DND-41 (cell line): ENCODE measurements at regions not wholly inside any gene's neighbourhood (a gene's known extent, or its start where the extent isn't known, plus 50 kb on each side); places are given as distances from the start of the nearest gene placed in this dataset.

ENCODE experiments used
- ATAC-seq: fragments of 200-7000 bp; cut with Tn5 transposase; 3 replicates; pipeline ENCODE4 v1.9.1; 2021; ENCODE audit warnings: low read depth; ENCODE audit not compliant: insufficient read depth
- DNase-seq: peaks from one replicate; pipeline ENCODE4 v3.0.0-alpha.2; 2020
- H2AFZ ChIP-seq: 2 replicates; pipeline ENCODE4 v1.6.0; 2012; ENCODE audit warnings: low read depth, low read length
- H3K27ac ChIP-seq: 2 replicates; pipeline ENCODE4 v1.5.1; 2012; ENCODE audit warnings: low read length, inconsistent platforms
- H3K27me3 ChIP-seq: fragments of 200-600 bp; sonication (generic); 2 replicates; pipeline ENCODE4 v1.6.0; 2012; ENCODE audit warnings: low read length, mild to moderate bottlenecking, inconsistent platforms; ENCODE audit not compliant: insufficient read depth, poor library complexity
- H3K36me3 ChIP-seq: 2 replicates; pipeline ENCODE4 v1.5.1; 2012; ENCODE audit warnings: low read length, inconsistent platforms; ENCODE audit not compliant: insufficient read depth
- H3K4me1 ChIP-seq: 2 replicates; pipeline ENCODE4 v1.5.1; 2012; ENCODE audit warnings: mild to moderate bottlenecking, low read length; ENCODE audit not compliant: insufficient read depth
- H3K4me2 ChIP-seq: 2 replicates; pipeline ENCODE4 v1.6.0; 2012; ENCODE audit warnings: mild to moderate bottlenecking, moderate library complexity, low read length, inconsistent platforms; ENCODE audit not compliant: insufficient read depth
- H3K4me3 ChIP-seq, 2 experiments: fragments of 200-600 bp in 1 of 2; shearing (Covaris generic) in 1 of 2; 2 replicates each; pipeline ENCODE4 v1.5.1; 2012 to 2016; ENCODE audit warnings: inconsistent platforms in 2 of 2, low read length in 2 of 2, mild to moderate bottlenecking in 2 of 2, low read depth in 1 of 2, moderate library complexity in 1 of 2
- H3K79me2 ChIP-seq: 2 replicates; pipeline ENCODE4 v1.6.0; 2012; ENCODE audit warnings: low read length, inconsistent platforms; ENCODE audit not compliant: insufficient read depth
- H3K9ac ChIP-seq: 2 replicates; pipeline ENCODE4 v1.6.0; 2012; ENCODE audit warnings: low read depth, mild to moderate bottlenecking, inconsistent platforms, low read length, moderate library complexity
- H3K9me3 ChIP-seq: 2 replicates; pipeline ENCODE4 v1.5.1; 2012; ENCODE audit warnings: low read length, moderate library complexity, mild to moderate bottlenecking, inconsistent platforms; ENCODE audit not compliant: insufficient read depth, severe bottlenecking
- H4K20me1 ChIP-seq: 2 replicates; pipeline ENCODE4 v1.6.0; 2012; ENCODE audit warnings: low read length; ENCODE audit not compliant: insufficient read depth
- CTCF ChIP-seq: IDR thresholded peaks from 2 replicates; pipeline ENCODE4 v1.5.1; 2012; ENCODE audit warnings: borderline replicate concordance, low read length, moderate library complexity, mild to moderate bottlenecking; ENCODE audit not compliant: poor library complexity, severe bottlenecking; ENCODE audit errors: extremely low read depth
- EZH2 ChIP-seq: IDR thresholded peaks from 3 replicates; pipeline ENCODE4 v1.6.1; 2012; ENCODE audit warnings: borderline replicate concordance, low read depth, mild to moderate bottlenecking, moderate library complexity, low read length, inconsistent platforms; ENCODE audit not compliant: severe bottlenecking

- no peak overlapping the region for H3K27ac ChIP-seq
Measured at GRCh38 chr12:124082687-124083086, 109.7 kb downstream of the ZNF664 start.

GRCh38 chr12:124083708-124084107 is 110.7 kb downstream of the ZNF664 start:
- TF ChIP-seq CTCF (no peak), EZH2 (no peak)
- Histone ChIP-seq H3K4me3 (no peak overlapping the region), H3K27ac (no peak overlapping the region), H4K20me1 (no peaks in the 10 kb centered on the region), H3K79me2 (no peaks in the 10 kb centered on the region), H3K9me3 (no peaks in the 10 kb centered on the region), H3K9ac (no peak overlapping the region), H3K27me3 (no peaks in the 10 kb centered on the region), H2AFZ (no peak overlapping the region), H3K4me1 (no peaks in the 10 kb centered on the region), H3K4me2 (no peak overlapping the region), H3K36me3 (no peaks in the 10 kb centered on the region)
- DNase-seq: no peak
- no peak for ATAC-seq

More at GRCh38 chr12:124082687-124083086, 109.7 kb downstream of the ZNF664 start:
- ATAC-seq (no peak), DNase-seq (no peak)
- no peaks in the 10 kb centered on the region for H3K27me3 ChIP-seq
- no peak overlapping the region for H3K4me2 ChIP-seq
- H3K79me2 ChIP-seq: no peaks in the 10 kb centered on the region
- no peaks in the 10 kb centered on the region for H3K9me3 ChIP-seq
- H2AFZ ChIP-seq: no peak overlapping the region
- TF ChIP-seq CTCF: no peak
- TF ChIP-seq EZH2: no peak
- H3K36me3 ChIP-seq: no peaks in the 10 kb centered on the region
- no peaks in the 10 kb centered on the region for H3K4me1 ChIP-seq
- H3K4me3 ChIP-seq: no peak overlapping the region
- no peaks in the 10 kb centered on the region for H4K20me1 ChIP-seq
- no peak overlapping the region for H3K9ac ChIP-seq

GRCh38 chr12:124085419-124086296 is 112.6 kb downstream of the ZNF664 start:
- H4K20me1 ChIP-seq: no peaks in the 10 kb centered on the region
- no peaks in the 10 kb centered on the region for H3K4me1 ChIP-seq
- H3K27ac ChIP-seq: no peak overlapping the region
- no peak overlapping the region for H3K9ac ChIP-seq
- ATAC-seq (no peak), DNase-seq (no peak)
- no peaks in the 10 kb centered on the region for H3K79me2 ChIP-seq
- H3K4me3 ChIP-seq: no peak overlapping the region
- H3K36me3 ChIP-seq: no peaks in the 10 kb centered on the region
- no peaks in the 10 kb centered on the region for H3K27me3 ChIP-seq
- H2AFZ ChIP-seq: no peak overlapping the region
- TF ChIP-seq EZH2: no peak
- TF ChIP-seq CTCF: no peak
- no peaks in the 10 kb centered on the region for H3K9me3 ChIP-seq
- H3K4me2 ChIP-seq: no peak overlapping the region
